Spleen (tissue), 7 donors: ENCODE measurements at regions not wholly inside any gene's neighbourhood (a gene's known extent, or its start where the extent isn't known, plus 50 kb on each side); places are given as distances from the start of the nearest gene placed in this dataset.

ENCODE experiments used
- POLR2A ChIP-seq, 3 donors: fragments of 450-650 bp; IDR thresholded peaks; one replicate each; pipeline ENCODE4 v1.5.1; 2017; ENCODE audit warnings: antibody characterized with exemption in 3 of 3, mild to moderate bottlenecking in 1 of 3
- POLR2AphosphoS5 ChIP-seq, 3 donors: sonication (generic); formaldehyde crosslinking; IDR thresholded peaks; one replicate each; pipeline ENCODE4 v1.5.1; 2017; ENCODE audit warnings: antibody characterized with exemption in 3 of 3
- TF ChIP-seq, protein P1 (sequence below), 11 experiments: fragments of 200-600 bp in 7 of 11; fragments of 450-650 bp in 4 of 11; sonication (generic) in 4 of 11; IDR thresholded peaks in 8 of 11; conservative IDR thresholded peaks in 3 of 11; 1 replicate in 7 of 11; 2 replicates in 4 of 11; pipeline versions ENCODE4 v1.4.0 to v1.8.0; 2016 to 2021; ENCODE audit warnings: antibody characterized with exemption in 11 of 11, inconsistent platforms in 4 of 11, mild to moderate bottlenecking in 1 of 11
- donor health status: DM: no; HTN: no; CAD: no; lungs with moderate emphysema.
- donor health status: DM: no; HTN: no; CAD: no.
- donor health status: DM: no; HTN: no; CAD: no.

DNA sequence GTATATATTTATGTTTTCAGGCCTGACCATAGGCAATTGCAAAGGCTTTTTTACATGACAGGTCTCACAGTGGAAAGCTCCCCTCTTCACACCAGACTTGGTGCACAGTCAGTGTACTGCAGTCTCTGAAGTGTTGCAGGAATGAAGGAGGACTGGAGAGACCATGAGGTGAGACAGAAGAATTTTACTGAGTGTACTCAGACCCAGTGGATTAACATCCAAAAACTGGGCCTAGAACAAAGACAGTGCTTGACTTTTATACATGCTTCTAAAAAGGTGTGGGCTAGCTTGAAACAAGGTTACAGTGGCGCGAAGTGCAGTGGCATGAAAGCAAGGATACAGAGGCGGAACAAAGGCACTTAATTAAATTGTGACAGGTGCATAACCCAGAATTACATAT lies 822.9 kb downstream of the RAPGEF2 start:
- TF ChIP-seq, protein P1, sequence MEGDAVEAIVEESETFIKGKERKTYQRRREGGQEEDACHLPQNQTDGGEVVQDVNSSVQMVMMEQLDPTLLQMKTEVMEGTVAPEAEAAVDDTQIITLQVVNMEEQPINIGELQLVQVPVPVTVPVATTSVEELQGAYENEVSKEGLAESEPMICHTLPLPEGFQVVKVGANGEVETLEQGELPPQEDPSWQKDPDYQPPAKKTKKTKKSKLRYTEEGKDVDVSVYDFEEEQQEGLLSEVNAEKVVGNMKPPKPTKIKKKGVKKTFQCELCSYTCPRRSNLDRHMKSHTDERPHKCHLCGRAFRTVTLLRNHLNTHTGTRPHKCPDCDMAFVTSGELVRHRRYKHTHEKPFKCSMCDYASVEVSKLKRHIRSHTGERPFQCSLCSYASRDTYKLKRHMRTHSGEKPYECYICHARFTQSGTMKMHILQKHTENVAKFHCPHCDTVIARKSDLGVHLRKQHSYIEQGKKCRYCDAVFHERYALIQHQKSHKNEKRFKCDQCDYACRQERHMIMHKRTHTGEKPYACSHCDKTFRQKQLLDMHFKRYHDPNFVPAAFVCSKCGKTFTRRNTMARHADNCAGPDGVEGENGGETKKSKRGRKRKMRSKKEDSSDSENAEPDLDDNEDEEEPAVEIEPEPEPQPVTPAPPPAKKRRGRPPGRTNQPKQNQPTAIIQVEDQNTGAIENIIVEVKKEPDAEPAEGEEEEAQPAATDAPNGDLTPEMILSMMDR (IDR thresholded peaks at IDR 0.05 in 8 of 11, conservative IDR thresholded peaks at IDR 0.05 in 3 of 11), result no peak
- TF ChIP-seq POLR2AphosphoS5 (IDR thresholded peaks at IDR 0.05) (no peak), POLR2A (IDR thresholded peaks at IDR 0.05) (no peak)
